NCI-H69 (cell line): ENCODE measurements at regions not wholly inside any gene's neighbourhood (a gene's known extent, or its start where the extent isn't known, plus 50 kb on each side); places are given as distances from the start of the nearest gene placed in this dataset.
"Not testable (repeated sequence)": the region's sequence is repeated elsewhere in the genome, so short reads cannot be mapped to it uniquely, and the experiment has no call there.

Experiments used
- DNase-seq: peaks from one replicate; lab custom pipeline; 2025; lab: John Stamatoyannopoulos, UW

DNA sequence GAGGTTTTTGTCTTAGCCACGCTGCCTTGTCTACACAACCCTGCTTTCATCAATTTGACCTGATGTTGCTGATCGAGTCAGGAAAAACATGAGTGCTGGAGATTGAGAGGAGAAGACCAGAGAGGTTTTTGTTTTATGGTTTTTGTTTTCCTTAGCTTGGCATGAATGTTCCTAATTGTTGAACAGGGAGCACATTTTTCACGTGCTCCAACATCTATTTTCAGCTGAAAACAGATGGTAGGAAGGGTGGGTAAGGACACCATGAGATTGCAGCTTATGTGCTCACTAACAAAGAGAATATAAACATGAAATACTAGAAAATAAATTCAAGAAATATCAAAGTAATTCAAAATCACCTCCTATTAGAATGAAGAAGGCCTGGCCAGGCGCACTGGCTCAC, 79.9 kb upstream of the LMCD1 start:
- no peak for DNase-seq

DNA sequence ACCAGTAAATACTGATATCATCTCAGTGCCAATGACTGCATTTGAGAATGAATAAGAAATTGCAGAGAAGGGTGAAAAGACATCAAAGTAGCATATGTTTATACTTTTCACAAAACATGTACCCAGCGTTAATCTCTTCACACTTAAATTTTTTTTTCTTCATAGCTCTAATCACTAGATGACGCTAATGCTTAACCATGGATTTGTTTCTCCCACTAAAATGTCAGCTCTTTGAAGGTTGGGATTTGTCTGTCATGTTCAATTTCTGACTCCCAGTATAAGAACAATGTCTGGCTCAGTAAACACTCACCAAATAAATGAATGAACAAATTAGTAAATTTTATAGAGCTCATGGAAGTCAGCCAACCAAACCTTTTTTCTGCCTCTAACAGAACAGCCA, 78.3 kb upstream of the LMCD1 start:
- DNase-seq, result no peak

DNA sequence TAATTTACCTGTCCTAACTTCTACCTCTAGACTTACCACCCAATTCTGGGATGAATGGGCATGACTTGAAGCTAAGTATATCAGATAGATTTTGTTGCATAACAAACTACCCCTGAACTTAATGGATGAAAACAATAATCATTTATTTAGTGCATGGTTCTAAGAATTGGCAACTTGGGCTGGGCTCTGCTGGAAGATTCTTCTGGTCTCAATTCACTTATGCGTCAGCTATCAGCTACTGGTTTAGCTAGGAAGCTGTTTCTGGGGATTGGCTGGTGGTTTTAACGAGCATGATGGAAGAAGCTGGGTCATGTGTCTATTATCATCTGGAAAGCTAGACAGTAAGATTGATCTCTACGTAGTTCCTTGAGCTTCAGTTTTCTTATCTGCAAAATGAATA, 77.3 kb upstream of the LMCD1 start:
- DNase-seq, result no peak

DNA sequence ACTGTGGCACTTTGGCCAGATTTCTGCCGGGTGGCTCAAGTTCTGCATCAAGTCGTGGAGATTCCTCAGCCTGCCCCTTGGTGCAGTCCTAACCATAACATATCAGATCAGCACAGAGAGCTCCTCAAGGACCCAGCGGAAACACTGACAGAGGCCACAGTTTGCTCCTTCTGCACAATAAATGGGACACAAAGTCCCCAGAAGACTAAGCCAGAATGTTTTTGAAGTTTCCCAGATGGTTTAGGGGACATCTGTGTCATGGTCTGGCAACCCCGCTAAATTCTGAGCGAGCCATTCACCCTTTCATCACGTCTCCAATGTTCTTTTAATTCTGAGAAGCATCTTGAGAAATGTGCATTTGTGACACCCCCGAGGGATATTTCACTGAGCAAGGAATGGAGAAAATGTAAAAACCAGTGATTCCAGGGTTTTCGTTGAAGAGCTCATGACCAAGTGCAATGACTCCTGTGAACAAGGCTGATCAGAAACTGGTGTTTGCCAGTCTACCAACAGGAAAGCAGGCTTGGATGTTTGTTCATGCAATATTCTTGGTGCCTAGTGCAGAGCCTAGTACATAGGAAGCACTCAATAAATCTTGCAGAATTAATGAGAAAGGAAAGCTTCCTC, 64.8 kb upstream of the LMCD1 start:
- DNase-seq, result no peak

GRCh38 chr3:8438507-8439079, 63.0 kb upstream of the LMCD1 start:
- no peak for DNase-seq

DNA sequence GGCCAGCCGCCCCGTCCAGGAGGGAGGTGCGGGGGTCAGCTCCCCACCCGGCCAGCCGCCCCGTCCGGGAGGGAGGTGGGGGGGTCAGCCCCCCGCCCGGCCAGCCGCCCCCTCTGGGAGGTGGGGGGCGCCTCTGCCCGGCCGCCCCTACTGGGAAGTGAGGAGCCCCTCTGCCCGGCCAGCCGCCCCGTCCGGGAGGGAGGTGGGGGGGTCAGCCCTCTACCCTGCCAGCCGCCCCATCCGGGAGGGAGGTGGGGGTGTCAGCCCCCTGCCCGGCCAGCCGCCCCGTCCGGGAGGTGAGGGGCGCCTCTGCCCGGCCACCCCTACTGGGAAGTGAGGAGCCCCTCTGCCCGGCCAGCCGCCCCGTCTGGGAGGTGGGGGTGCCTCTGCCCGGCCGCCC, 61.5 kb upstream of the LMCD1 start:
- DNase-seq, result not testable (repeated sequence)

DNA sequence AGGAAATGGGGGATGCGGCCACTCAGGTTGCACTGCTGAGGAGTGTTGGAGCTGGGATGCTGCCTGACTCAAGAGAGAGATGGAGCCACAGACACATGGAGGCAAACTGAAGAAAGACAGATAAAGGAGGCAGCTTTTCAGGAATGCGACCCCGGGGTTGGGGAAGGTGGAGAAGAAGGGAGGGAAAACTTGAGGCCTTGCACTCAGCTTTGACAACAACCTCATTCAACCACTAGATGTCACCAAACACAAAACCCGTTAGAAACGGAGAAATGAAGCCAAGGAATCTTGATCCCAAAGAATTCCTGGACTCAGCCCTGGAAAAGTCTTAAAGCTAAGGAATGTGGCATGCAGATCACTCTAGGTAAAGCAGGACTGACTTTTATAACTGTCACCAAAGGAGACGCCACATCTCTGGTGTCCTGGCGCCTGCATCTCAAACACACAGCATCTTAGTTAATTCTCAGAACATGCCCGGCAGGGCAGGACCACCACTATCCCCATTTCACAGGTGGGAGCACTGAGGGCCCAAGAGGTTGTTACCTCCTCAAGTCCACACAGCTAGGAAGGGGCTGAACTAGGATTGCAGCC, 59.6 kb upstream of the LMCD1 start:
- peak; percentile 45 for DNase-seq

DNA sequence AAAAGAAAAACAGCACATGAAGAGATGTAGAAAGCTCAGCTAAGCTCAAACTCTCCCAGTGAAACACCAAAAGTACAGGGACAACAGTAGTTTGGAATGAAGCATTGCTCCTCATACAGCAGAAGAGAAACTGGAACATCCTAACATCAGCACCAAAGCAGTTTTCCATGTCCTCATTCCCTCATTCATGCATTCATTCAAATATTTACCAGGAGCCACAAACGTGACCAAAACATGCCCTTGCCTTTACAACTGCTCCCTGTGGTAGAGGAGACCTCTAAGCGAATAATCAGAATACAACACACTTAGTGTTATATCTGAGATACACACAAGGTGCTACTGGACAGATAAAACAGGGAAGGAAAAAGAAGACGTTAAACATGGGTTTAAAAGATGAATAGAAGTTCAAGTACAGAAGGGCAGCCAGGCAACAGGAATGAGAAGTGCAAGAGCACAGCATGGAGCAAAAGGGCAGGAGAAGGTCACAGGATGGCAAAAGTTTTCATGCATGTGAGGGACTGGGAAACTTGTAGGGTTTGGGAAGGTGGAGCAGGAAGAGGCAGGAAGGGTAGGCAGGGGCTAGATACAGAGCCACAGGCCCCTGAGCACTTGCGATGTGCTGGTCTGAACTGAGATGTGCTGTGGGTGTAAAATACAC, 58.5 kb upstream of the LMCD1 start:
- DNase-seq, result no peak

GRCh38 chr3:8443829-8444791, 57.5 kb upstream of the LMCD1 start:
- peak; percentile 88 for DNase-seq

DNA sequence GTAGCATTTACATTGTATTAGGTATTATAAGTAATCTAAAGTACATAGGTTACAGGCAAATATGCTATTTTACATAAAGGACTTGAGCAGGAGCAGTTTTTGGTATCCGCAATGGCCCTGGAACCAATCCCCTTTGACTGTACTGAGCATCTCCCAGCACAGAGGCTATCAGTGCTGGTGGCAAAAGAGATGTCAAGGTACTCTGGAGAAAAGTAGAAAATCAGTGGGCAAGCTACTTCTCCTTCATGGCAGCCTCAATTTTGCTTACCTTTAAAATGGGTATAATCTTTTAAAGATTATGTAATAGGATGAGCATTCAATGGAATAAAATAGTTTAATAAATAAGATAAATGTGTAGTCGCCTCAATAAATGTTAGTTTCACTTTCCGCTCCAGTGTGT, 56.7 kb upstream of the LMCD1 start:
- no peak for DNase-seq

- no peak for DNase-seq
These were observed 55.8 kb upstream of the LMCD1 start for GRCh38 chr3:8445861-8446260.

GRCh38 chr3:8446845-8447244, 54.8 kb upstream of the LMCD1 start:
- no peak for DNase-seq

DNA sequence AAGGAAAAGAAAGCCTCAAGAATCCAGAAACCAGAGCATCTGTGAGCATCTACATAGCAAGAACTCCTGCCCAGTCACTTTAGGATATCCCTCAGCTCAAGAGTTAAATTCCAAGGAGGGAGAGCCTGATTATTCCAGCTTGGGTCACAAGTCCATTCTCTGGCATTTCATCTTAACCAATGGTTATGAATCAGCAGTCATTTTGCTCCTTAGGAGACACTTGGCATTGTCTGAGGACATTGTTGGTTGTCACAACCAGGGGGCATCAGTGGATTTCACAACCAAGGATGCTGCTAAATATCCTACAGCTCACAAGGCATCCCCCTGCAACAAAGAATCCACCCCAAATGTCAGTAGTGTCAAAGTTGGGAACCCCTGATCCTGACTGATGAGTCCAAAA, 51.0 kb upstream of the LMCD1 start:
- no peak for DNase-seq

DNA sequence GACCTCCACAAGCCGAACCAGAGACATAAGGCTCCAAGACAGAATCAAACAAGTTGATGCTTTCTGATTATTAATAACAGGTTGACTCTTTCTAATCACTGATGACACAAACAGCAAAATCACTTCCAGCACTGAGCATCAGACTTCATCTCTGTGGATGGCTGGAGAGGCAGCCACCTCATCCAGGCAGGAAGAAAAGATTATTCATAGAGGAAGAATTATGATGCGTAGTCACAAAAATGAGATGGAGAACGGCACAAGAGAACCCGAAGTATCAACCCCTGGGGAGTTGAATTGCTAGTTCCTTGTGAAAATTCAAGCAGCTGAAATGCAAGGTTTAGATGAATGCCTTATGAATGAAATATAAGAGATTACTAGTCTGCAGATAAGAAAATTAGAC, 49.9 kb upstream of the LMCD1 start:
- DNase-seq, result no peak
